HuH-7.5 (cell line): ENCODE measurements at regions not wholly inside any gene's neighbourhood (a gene's known extent, or its start where the extent isn't known, plus 50 kb on each side); places are given as distances from the start of the nearest gene placed in this dataset.
"Not testable (repeated sequence)": the region's sequence is repeated elsewhere in the genome, so short reads cannot be mapped to it uniquely, and the experiment has no call there.

ENCODE experiments used
- DNase-seq: peaks from one replicate; pipeline ENCODE4 v3.0.0; 2011; ENCODE audit warnings: low spot score

GRCh38 chr2:12624384-12624783 lies 92.4 kb upstream of the TRIB2 start:
- no peak for DNase-seq

GRCh38 chr2:12624905-12625598 lies 91.7 kb upstream of the TRIB2 start:
- DNase-seq = no peak

GRCh38 chr2:12628541-12628940 lies 88.2 kb upstream of the TRIB2 start:
- not testable (repeated sequence) for DNase-seq

- DNase-seq = no peak
These were observed 79.7 kb upstream of the TRIB2 start for GRCh38 chr2:12636837-12637581.

GRCh38 chr2:12637754-12638153 lies 79.0 kb upstream of the TRIB2 start:
- DNase-seq = no peak

GRCh38 chr2:12641441-12641840 lies 75.3 kb upstream of the TRIB2 start:
- DNase-seq = no peak

- DNase-seq = no peak
These were observed 74.4 kb upstream of the TRIB2 start for GRCh38 chr2:12642332-12642731.

- no peak for DNase-seq
These were observed 73.9 kb upstream of the TRIB2 start for GRCh38 chr2:12642859-12643258.

- no peak for DNase-seq
These were observed 66.9 kb upstream of the TRIB2 start for GRCh38 chr2:12649602-12650400.

GRCh38 chr2:12651641-12652040 lies 65.1 kb upstream of the TRIB2 start:
- no peak for DNase-seq

GRCh38 chr2:12652723-12653122 lies 64.0 kb upstream of the TRIB2 start:
- no peak for DNase-seq

GRCh38 chr2:12657560-12657959 lies 59.2 kb upstream of the TRIB2 start:
- DNase-seq = no peak

- no peak for DNase-seq
These were observed 58.3 kb upstream of the TRIB2 start for GRCh38 chr2:12658310-12658945.

GRCh38 chr2:12661489-12661888 lies 55.2 kb upstream of the TRIB2 start:
- DNase-seq = no peak

- no peak for DNase-seq
These were observed 53.3 kb upstream of the TRIB2 start for GRCh38 chr2:12663306-12664037.

GRCh38 chr2:12665334-12665733 lies 51.4 kb upstream of the TRIB2 start:
- DNase-seq = no peak

GRCh38 chr2:12666445-12666844 lies 50.3 kb upstream of the TRIB2 start:
- DNase-seq = no peak
